ENCODE measurements at regions not wholly inside any gene's neighbourhood (a gene's known extent, or its start where the extent isn't known, plus 50 kb on each side); places are given as distances from the start of the nearest gene placed in this dataset.
"Not testable (repeated sequence)": the region's sequence is repeated elsewhere in the genome, so short reads cannot be mapped to it uniquely, and the experiment has no call there.

GRCh38 chr1:221543529-221544120 lies 198.3 kb downstream of the DUSP10 start:
- no peak for FAIRE-seq

GRCh38 chr1:221548942-221549341 lies 192.9 kb downstream of the DUSP10 start:
- no peak for FAIRE-seq

GRCh38 chr1:221549815-221550214 lies 192.1 kb downstream of the DUSP10 start:
- FAIRE-seq: no peak

DNA sequence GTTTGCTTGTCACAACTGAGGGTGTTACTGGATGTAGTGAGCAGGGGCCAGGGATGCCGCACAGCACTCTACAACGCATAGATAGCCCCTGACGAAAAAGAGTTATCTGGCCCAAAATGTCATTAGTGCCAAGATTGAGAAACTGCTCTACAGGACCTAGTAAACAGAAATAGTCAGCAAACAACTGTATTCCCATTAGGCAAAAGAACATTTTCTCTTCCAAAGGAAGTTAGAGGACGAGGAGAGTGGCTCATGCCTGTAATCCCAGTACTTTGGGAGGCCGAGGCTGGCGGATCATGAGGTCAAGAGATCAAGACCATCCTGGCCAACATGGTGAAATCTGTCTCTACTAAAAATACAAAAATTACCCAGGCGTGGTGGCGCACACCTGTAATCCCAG lies 189.1 kb downstream of the DUSP10 start:
- FAIRE-seq: not testable (repeated sequence)

DNA sequence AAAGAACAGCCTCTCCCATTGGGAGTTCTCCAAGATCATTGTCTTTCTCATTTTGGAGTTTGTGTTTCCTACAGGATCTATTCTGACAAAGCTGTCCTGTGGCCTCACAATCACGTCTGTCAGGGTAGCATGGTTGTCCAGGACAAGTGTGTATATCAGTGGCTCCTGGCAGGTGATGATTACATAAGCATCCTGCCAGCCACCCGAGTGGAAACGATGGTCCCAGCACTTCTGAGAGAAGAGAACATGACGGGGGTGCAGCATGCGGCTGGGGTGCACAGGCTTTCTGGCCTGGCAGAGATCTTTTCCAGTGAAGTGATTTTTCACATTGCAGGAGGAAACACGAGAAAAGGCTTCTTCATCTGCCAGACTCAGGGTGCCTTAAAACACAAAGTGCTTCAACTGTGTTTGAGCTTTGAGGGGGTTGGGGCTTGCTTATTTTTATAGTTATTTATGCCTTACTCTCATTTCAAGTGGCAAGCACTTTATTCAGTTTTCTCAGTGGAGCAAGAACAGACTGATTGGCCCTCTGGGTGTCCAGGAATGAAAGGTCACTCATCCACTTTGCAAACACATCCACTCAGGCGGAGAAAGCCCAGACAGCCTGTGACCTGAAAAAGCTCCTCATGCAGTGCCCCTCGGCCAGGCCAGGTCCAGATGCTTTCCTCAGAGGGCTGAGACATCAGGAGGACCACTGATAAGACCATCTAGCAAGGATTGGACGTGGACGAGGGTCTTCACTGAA lies 186.0 kb downstream of the DUSP10 start:
- FAIRE-seq: no peak

GRCh38 chr1:221556435-221556834 lies 185.5 kb downstream of the DUSP10 start:
- no peak for FAIRE-seq

GRCh38 chr1:221557013-221557412 lies 184.9 kb downstream of the DUSP10 start:
- FAIRE-seq: no peak

- FAIRE-seq: no peak
These were observed 183.5 kb downstream of the DUSP10 start for GRCh38 chr1:221558396-221558795.

DNA sequence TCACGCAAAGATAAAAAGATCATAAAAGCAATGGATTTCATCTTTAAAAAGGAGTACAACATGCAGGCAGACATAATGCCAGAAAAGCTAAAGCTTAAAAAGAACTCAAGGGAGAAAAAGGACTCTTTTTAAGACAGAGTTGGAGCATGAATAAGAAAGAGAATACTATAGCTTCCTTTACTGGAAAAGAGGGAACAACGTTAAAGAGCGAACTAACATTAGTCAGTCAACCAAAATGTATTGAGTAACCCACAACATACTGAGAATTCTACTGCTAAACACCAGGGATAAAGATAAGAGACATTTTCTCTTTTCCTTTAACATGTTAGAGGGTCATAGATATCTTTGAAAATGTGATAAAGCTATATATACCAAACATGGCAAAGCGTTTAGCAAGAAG lies 182.0 kb downstream of the DUSP10 start:
- no peak for FAIRE-seq

DNA sequence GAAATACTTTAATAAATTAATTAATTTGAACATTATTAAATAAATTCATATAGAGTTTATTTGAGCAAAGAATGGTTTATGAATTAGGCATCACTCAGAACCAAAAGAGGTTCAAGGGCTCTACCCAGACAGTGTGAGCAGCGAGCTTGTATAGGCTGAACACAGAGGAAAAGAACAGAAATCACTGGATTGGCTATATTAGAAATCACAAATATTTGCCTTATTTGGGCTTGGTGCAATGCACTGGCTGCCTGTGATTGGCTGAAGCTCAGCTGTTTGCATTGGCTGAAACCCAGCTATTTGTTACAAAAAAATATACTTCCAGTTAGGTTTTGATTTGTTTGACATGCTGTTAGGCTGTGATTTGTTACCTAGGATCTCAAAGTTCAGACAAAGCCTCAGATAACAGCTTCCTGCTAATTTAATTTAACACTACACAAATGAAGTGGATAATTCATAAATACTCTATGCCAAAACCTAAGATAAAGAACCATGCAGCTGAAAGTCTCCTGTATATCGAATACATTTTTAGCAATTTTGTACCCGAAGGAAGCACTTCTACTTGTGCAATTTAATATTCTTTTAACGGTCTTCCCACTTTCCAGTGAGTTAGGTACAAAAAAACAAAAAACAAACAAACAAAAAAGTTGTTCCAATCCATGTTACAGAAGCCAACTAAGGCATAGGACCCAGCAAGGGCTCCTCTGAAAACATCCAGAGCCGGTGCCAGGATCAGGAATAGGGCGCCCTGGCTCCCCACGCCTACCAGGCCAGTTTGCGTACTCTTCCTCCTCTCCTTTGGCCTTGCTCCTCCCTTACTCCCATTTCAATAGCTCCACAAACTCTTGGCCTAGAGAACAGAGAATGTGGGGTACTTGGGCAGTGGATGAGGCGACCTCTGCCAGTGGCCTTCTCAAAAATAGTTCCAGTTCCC lies 179.1 kb downstream of the DUSP10 start:
- no peak for FAIRE-seq

- no peak for FAIRE-seq
These were observed 178.4 kb downstream of the DUSP10 start for GRCh38 chr1:221563476-221563921.

DNA sequence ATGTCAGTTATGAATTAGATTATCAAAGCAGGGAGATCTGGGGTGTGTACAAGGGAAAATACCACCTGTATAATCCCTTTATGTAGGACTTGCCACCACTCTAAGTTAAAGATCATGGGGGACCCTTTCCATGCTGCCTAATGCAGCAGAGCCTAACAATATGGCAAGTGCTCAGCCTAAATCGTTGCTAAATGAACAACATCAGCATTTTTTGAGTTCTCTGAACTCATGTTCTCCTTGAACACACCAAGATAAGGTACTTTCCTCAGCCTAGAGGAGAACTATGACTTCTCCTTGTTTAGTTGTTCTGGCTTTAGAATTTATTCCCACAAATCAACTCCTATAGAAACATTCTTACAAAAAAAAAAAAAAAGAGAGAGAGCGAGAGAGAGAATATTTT lies 177.0 kb downstream of the DUSP10 start:
- no peak for FAIRE-seq

- no peak for FAIRE-seq
These were observed 176.2 kb downstream of the DUSP10 start for GRCh38 chr1:221565711-221566110.

GRCh38 chr1:221567859-221568507 lies 173.9 kb downstream of the DUSP10 start:
- no peak for FAIRE-seq

DNA sequence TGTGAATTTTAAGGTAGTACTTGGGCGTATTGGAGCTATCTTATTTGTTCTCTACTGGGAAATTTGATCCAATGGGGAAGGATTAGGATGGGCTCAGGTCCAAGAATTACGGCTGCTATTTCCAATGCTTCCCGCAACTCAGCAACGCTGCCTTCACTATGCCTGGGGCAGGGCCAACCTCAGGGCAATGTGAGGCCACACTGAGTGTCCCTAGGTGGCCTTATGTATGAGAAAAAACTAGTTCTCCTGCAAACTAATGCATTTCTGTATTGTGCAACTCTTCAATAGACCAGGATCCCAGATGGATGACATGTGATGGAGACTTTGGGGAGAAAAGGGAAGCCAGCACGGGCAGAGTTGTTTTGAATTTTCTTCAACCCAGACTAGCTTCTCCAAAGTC lies 168.1 kb downstream of the DUSP10 start:
- FAIRE-seq: no peak

DNA sequence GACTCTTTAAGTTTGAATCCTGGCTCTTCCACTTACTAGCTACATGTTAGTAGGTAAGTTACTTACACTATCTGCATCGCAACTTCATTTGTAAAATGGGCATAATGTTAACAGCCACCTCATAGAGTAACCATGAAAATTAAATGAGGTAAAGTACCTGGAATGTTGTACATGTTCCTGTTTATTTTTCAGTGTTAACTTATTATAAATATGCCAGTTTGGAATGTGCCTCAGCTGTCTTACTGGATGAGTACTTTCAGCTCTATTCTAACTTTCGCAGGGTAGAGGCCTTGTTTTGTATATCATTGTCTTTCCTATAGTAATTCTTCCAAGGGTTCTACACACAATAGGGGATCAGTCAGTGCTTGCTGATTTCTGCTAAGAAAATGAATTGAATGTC lies 167.4 kb downstream of the DUSP10 start:
- FAIRE-seq: no peak

DNA sequence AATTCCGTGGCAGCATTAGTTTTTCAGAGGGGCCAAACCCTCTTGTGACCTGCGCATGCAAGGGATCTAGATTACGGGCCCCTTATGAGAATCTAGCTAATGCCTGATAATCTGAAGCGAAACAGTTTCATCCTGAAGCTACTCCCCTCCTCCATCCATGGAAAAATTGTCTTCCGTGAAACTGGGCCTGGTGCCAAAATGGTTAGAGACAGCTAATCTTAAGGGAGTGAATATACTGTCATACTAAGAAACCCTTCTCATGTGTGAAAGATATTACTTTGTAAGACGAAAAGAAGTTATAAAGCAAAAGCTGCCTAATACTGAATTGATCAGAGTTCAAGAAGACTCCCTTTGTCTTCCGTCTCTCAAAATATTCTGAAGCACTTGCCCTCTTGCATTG lies 166.3 kb downstream of the DUSP10 start:
- FAIRE-seq: no peak

DNA sequence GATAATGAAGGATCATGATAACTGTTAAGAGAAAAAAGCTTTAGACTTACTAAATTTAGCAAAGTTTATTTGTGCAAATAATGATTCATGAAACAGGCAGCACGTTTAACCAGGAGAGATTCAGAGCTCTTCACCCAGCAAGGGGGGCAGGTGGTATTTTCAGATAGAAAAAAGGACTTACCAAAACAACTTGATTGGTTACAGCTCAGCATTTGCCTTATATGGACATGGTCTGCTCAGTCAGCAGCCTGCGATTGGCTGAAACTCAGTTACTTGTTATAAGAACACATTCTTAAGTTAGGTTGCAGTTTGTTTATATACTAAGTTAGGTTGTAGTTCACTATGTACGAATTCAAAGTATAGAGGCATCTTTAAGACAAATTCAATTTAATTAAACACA lies 165.6 kb downstream of the DUSP10 start:
- FAIRE-seq: no peak

DNA sequence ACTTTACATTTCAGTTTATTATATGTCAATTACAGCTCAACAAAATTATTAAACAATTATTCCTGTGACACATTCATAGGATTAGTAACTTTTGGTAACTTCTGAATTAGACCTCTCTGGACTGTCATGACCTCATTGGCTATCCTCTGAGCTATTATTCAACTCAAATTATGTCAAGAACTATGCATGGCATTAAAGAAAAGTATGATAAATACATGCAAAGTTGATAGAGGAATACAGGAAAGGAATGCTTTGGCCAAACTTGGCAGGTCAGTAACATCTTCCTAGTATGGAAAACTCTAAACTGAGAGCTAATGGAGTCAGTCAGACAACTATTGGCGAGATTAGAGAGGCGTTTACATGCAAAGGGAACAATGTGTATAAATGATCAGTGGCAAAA lies 158.4 kb downstream of the DUSP10 start:
- no peak for FAIRE-seq

GRCh38 chr1:221587013-221587412 lies 154.9 kb downstream of the DUSP10 start:
- not testable (repeated sequence) for FAIRE-seq

DNA sequence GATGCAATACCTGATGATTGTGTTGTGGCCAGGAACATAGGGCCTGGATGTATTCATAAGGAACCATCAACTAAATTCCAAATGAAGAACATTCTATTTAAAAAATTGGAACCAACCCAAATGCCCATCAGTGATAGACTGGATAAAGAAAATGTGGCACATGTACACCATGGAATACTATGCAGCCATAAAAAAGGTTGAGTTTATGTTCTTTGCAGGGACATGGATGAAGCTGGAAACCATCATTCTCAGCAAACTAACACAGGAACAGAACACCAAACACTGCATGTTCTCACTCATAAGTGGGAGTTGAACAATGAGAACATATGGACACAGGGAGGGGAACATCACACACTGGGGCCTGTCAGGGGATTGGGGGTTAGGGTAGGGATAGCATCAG lies 150.6 kb downstream of the DUSP10 start:
- not testable (repeated sequence) for FAIRE-seq

GRCh38 chr1:221594576-221594975 lies 147.3 kb downstream of the DUSP10 start:
- no peak for FAIRE-seq

- FAIRE-seq: no peak
These were observed 143.8 kb downstream of the DUSP10 start for GRCh38 chr1:221598122-221598521.
